Astrocyte (in vitro differentiated cells and primary cell): ENCODE measurements at regions not wholly inside any gene's neighbourhood (a gene's known extent, or its start where the extent isn't known, plus 50 kb on each side); places are given as distances from the start of the nearest gene placed in this dataset.

ENCODE experiments used
- CTCF ChIP-seq: IDR thresholded peaks from 2 replicates; pipeline ENCODE4 v1.5.1; 2011; ENCODE audit warnings: low read depth, mild to moderate bottlenecking, inconsistent platforms, low read length, moderate library complexity; ENCODE audit not compliant: insufficient read depth
- EZH2 ChIP-seq: IDR thresholded peaks from 2 replicates; pipeline ENCODE4 v1.6.1; 2012; ENCODE audit warnings: mild to moderate bottlenecking, low read length, inconsistent platforms; ENCODE audit not compliant: insufficient read depth

- TF ChIP-seq CTCF = no peak
- TF ChIP-seq EZH2 = no peak
Measured at GRCh38 chr6:121694389-121694788, 258.9 kb downstream of the GJA1 start.
